GM19035 (cell line): ENCODE measurements at regions not wholly inside any gene's neighbourhood (a gene's known extent, or its start where the extent isn't known, plus 50 kb on each side); places are given as distances from the start of the nearest gene placed in this dataset.

ENCODE experiments used
- ATAC-seq: cut with Tn5 transposase; IDR thresholded peaks from one replicate; pipeline ENCODE4 v1.9.1; 2021; ENCODE audit not compliant: unreplicated experiment

DNA sequence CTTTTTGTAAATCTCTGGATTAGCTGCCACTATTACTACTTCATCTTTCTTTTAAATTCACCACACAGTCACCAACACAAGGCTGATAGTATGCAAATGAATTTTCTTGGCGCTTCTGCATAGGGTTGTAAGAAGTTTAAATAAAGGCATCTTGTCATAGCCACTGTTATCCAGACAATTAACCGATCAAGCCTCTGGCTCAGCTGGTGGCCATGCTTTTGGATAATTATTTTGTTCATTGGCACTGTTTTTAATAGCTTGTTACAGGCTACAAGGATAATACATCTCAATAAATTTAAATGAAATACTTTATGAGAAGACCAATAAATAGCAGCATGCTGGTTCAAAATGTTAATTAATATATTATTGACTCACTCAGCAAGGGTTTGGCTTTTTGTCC is 1261.0 kb downstream of the FAM181B start:
- no peak for ATAC-seq

DNA sequence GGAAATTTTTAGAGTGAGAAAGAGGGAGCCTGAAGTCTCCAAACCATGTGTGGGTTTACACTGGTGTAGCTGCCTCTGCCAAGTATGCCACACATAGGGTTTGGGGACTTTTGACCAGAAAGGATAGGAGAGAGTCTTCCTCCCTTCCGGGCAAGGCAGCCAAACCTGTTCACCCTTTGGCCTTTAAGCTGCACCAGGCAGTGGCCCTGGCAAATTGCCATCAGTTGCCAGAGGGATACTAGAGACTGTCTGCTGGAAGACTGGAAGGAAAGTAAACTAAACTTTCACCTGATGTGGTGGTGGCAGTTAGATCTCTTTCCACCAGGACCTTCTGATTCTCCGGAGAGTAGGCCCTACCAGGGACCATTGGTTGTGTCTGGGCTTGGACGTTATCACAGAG is 1263.2 kb downstream of the FAM181B start:
- ATAC-seq = no peak

DNA sequence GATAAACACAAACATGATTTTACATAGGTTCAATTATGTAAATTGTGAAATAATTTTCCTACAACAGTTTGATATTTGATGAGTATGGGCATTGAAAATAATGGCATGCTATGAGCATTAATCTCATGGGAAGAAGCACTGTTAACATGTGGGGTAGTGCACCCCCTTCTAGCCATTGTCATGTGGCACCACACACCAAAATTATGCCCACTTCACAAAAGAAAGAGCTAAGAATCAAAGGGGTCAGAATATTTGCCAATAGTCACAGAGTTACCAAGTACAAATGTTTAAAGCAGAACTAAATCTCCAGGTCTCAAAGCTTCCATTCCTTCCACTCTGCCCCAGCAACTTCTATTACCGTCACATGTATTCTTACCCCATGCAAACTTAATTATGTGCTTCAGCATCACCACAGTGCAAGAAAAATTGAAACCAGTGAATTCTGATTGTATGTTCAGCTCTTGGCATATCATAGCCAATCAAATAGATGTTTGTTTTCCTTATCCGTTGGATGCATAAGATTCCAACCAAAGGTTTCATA is 1273.8 kb downstream of the FAM181B start:
- ATAC-seq = no peak

DNA sequence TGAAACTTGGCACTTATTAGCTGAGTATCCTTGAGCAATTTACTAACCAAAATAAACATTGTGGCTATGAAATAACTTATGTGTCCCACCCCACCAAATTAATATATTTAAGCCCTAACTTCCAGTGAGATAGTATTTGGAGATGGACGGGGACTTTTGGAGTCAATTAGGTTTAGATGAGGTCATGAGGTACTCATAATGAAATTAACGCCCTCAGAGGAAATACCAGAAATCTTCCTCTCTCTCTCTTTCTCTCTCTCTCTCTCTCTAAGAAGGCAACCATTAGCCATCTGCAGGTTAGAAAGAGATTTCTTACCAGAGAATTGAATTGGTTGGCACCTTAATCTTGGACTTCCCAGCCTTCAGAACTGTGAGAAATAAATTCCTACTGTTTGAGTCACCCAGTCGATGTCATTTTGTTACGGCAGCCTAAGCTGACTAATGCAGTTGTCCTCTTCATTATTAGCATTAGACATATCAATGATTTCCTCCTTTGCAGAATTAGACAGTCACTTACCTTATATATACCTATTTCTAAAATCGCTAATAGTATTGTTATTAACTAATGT is 1284.0 kb downstream of the FAM181B start:
- ATAC-seq = no peak

DNA sequence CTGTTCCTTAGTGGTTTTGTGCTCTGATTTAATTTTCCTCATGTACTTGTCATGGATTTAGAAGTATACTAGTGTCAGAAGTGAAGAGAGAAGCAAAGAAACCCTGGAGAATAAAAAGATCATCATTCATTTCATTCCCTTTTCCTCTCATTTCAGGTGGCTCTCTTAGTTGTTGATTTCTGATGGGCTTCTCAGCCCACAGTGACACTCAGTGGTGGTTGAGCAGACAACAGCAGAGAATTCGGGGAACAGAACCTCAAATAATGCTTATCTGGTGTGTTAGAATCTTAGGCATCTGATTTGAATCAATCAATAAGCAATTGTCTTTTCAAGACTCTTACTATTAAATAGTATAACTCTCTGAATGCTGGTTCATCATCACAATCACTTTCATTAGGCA is 1289.4 kb downstream of the FAM181B start:
- no peak for ATAC-seq

DNA sequence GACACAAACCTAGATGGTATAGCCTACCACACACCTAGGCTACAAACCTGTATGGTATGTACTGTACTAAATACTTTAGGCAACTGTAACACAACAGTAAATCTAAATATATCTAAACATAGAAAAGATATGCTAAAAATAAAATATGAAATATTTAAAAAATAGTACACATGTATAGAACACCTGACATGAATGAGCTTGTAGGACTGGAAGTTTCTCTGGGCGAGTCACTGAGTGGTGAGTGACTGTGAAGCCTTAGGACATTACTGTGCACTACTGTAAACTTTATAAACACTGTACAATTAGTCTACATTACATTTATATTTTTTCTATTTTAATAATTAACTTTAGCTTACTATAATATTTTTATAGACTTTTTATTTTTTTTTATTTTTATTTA is 1301.3 kb downstream of the FAM181B start:
- no peak for ATAC-seq

DNA sequence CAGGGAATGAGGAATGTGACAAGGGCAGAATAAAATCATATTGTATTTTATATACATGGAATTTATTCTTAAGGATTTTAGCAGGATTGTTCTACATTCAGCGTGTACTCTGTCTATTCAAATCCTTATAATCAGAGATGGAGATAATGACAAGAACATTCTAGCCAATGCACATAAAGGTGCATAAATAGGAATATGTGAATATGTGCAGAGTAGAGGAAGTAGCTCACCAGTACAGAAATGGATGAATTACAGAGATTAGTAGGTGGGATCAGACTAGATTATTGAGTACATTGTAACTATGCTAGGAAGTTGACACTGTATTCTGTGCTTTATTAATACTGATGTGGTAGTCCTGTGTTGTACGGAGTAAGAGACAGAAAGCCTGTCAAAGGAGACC is 1308.8 kb downstream of the FAM181B start:
- ATAC-seq = no peak

DNA sequence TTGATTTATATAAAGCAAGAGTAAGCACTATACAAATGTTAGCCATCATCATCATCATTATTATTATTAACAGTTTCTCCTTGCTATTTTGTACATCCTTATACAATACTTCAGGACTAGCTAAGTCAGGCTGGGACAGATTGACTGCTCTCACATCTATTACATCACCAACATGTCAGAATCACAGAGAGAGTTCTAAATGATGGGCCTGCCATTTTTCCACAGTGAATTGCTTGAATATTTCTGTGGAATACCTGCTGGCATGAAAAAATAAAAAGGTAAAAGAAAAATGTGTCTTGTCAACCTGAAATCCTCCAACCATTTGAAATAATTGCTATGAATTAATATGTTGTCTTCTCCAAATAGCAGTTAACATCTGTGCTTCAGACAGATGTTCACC is 1311.3 kb downstream of the FAM181B start:
- ATAC-seq = no peak

DNA sequence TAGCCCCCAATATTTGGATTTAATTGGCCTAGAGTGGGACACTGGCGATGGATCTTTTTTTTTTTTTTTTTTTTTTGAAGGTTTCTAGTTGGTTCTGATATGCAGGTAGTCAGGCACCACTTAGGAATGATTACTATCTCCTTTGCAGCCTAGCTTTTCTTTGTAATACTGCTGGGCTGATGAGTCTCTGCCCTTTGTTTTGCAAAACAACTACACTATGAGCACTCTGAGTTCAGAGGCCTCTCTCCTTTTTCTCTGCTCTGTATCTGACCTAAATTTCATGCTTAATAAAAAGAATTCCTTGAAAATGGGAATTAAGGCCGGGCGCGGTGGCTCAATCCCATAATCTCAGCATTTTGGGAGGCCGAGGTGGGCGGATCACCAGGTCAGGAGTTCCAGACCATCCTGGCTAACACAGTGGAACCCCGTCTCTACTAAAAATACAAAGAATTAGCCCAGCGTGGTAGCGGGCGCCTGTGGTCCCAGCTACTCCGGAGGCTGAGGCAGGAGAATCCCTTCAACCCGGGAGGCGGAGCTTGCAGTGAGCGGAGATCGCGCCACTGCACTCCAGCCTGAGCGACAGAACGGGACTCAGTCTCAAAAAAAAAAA is 1312.3 kb downstream of the FAM181B start:
- no peak for ATAC-seq

DNA sequence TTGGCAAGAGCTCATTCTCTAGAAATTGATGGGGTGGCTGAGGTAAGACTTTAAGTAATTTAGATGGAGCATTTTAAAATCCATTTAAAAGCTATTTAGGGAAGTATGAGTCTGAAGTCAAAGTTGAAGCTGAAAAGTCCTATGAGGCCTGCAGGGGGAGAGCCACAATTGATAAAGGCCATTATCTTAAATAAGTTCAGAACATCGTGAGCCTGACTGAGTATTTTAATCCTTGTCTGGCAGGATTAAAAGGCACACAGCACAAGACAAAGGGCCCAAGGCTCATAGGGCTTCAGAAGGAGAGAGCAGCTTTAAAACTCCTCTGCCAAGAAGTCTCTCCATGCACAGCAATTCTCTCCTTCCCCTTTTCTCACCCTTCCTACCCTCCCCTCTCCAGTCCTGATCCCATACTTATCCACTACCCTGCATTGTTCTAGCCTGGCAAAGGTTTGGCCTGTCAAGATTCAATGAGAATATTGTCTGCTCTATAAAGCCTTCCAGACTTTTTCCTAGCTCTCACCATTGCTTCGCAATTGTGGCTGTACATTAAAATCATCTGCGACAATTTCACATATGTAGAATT is 1312.9 kb downstream of the FAM181B start:
- no peak for ATAC-seq

DNA sequence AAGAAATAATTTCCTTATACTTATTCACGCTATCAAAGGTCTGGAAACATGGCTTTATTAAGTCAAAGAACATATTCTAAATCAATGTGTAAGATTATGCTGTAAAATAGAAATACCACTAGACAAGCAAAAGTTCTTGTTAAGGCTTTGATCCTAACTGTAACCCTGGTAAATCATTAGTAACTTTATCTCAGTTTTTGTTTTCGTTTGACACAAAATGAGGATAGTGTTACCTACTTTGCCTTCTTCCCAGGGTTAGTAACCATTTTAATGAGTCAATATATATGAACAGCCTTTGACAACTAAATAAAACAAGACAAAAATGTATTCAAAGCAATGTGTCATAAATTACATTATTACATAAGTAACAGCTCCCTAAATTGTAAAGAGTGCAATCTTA is 1336.3 kb downstream of the FAM181B start:
- no peak for ATAC-seq

DNA sequence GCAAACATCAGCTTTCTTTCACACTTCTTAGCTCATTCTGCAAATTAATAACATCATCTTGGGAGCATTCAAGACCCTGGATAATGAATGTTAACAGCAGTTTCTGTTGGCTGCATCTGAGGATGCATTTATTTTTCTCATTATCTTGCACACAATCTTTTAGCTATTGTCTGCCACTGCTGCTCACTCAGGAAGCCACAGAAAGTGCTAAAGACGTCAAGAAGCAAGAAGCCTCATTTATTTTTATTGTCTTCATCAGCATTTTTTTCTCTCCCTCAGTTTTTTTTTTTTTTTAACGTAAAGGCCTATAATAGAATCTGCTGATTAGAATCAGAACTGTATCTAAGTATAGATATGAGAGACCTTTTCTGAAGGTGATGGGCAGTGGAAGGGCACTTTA is 1339.4 kb downstream of the FAM181B start:
- ATAC-seq = no peak

DNA sequence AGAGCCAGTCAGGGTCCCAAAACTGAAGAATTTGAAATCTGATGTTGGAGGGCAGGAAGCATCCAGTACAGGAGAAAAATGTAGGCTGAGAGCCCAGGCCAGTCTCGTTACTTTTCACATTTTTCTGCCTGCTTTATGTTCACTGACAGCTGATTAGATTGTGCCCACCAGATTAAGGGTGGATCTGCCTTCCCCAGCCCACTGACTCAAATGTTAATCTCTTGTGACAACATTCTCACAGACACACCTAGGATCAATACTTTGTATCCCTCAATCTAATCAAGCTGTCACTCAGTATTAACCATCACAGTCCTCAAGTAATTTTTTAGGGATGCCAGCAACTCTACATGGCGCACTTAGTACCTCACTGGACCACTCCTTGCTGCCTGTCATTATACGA is 1345.3 kb downstream of the FAM181B start:
- no peak for ATAC-seq

DNA sequence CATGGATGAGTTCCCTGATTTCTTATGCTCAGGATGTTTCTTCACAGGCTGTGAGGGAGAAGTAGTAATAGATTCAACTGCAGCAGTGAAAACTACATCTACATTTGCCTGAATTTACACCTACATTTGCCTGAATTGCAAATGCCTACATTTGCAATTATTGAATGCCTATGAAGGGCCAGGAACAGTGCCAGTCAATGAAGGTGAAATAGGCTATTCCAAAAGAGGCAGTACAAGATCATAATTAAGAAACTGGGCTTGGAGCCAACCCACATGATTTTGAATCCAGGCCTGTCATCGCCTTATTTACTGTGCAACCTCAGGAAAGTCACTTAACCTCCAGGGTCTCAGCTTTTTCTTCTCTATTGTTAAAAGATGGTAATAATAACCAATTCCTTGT is 1353.3 kb downstream of the FAM181B start:
- ATAC-seq = no peak

DNA sequence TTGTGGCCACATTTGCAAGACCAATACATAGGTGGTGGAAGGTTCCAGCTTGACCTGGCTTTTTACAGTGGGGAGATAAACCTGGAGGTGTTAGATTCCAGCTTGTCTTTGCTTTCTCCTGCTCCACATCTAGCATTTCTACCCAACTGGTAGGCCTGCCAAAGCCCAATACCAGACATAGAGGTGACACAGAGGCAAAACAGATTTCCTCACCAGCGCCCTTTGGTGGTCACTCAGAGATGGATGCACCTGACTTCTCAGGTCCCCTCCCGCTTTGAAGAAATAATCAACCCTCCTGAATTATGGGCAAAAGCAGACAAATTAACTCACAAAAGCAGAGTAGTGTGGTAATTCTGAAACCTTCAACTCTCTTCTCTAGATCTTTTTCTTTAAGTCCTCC is 1356.2 kb downstream of the FAM181B start:
- ATAC-seq = no peak

DNA sequence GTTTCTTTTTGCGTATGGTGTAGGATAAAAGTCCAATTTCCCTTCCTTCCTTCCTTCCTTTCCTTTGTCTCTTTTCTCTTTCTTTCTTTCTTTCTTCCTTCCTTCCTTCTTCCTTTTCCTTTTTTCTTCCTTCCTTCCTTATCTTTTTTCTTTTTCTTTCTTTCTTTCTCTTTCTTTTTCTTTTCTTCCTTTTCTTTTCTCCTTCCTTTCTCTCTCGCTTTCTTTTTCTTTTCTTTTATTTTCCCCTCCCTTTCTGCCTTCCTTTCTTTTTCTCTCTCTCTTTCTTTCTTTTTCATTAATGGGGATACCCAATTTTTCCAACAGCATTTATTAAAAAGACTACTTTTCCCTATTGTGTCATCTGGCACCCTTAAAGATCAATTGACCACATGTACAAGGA is 1359.7 kb downstream of the FAM181B start:
- ATAC-seq = no peak

DNA sequence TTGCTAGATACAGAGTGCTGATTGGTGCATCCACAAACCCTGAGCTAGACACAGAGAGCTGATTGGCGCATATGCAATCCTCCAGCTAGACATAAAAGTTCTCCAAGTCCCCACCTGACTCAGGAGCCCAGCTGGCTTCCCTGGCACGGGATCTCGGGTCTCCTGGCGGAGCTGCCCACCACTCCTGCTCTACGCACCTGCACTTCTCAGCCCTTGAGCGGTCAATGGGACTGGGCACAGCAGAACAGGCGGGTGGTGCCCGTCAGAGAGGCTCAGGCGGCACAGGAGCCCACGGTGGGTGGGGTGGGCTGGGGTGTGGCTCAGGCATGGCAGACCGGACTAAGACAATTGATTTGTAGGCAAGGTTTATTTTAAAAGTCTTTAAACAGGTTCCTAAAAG is 1365.5 kb downstream of the FAM181B start:
- no peak for ATAC-seq

DNA sequence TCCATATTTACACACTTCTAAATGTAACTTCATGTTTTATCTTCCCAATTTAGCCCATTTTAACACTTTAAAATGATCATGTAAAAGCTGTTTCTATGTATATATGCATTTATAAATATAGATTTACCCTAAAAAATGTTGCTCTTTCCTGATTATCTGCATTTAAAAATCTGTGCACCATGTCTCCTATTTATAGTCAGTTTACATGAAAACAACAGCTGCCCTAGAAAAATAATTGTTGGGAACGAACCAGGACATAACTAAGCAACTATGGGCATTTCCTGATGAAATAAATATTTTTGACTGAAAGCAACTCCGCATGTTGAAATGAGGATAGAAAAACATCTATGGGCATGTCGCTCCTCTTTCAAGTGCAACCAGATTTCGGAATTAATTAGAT is 1368.2 kb downstream of the FAM181B start:
- no peak for ATAC-seq

DNA sequence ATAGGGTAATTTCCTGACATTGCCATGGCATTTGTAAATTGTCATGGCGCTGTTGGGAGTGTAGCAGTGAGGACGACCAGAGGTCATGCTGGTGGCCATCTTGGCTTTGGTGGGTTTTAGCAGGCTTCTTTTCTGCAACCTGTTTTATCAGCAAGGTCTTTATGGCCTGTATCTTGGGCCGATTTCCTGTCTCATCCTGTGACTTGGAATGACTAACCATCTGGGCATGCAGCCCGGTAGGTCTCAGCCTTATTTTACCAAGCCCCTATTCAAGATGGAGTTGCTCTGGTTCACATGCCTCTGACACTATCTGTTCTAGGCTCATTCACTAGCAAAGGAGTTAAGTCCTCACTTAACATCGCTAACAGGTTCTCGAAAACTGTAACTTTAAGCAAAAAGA is 1374.2 kb downstream of the FAM181B start:
- ATAC-seq = no peak

DNA sequence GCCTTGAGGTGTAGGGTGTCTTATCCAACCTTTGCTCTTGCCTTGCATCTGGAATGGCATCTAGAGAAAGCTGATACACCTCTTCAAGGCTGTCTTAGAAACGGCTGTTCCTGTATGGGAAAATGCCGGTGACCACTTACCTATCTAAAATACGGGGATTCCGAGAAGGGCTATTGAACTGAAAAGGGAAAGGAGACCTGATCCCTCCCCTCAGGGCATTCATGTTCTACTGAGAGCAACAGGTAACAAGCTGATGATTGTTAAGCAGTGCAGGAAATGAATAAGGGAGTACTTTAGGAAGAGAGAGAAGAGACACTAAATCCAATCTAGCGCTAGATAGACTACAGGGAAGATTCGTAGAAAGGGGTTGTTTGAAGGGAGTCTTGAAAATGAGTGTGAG is 1388.1 kb downstream of the FAM181B start:
- ATAC-seq = no peak

DNA sequence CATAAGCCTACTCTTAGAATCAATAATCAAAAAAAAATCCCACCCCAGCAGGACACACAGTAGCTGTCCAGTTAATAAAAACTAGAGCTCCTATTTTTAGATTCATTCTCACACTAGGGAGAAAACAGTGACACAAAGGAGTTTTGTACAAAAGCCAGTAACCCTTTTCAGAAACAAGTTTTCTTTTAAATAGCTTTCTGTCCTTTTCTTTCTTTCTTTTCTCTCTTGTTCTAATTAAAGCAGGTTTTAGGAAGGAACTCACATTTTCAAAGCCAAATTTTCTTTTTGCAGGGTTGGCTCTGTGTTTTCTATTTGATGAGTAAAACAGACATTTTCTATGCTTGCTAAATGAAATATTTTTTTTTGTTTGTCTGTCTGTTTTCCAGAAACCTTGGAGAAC is 1390.7 kb downstream of the FAM181B start:
- no peak for ATAC-seq

DNA sequence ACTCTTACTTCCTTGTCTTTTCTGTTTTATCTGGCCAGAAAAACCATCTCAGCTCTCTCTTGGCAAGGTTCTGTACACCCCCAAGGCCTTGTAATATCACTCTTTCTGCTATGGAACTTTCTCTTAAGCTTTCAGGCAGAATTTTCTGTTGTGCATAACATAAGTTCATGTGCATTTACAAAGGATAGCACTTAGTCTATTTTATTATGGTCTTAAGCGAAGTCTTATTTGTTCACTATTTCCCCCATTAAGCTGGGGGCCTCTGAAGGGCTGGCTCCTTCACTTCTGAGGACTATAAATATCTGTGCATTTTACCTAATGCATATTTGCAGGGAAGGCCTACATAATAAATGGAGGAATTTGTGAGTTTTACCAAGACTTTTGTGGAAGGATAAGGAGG is 1393.4 kb downstream of the FAM181B start:
- no peak for ATAC-seq

DNA sequence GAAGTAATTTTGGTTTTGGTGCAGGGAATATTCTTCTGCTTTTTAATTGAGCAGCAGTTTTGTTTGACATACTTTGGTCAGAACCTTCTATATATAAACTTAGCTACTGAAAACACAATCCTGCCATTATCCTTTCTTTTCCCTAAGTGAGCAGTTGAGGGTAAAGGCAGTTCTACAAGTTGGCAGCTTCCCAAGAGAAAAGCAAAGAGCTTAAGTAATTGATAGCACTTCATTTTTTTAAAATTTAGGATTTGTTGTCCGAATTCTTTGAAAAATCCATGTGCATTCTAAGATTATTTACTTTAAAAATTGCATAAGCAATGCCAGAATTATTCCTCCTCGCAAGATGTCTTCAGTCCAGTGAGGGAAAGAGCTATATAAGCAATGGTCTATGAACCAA is 1394.1 kb downstream of the FAM181B start:
- no peak for ATAC-seq
